ENCODE measurements at regions not wholly inside any gene's neighbourhood (a gene's known extent, or its start where the extent isn't known, plus 50 kb on each side); places are given as distances from the start of the nearest gene placed in this dataset.

DNA sequence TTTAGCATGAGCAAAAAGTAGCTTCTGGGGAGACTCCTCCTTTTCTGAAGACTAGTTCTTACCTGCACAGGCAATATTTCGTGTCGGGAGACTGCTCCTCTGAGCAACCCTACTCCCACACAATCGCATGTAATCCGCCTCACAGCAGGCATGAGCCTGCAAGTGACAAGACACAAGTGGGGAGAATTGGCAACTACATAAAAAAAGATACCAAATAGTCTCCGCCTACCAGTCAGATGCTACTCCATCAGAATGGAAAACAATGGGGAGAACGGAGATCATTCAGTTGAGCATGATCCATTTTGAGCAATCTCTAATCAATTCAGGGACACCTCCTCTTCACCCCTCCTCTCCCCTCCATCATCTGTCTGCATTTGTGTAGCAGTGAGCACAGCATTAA is 321.0 kb downstream of the COG6 start:
- DNase-seq, result no peak

DNA sequence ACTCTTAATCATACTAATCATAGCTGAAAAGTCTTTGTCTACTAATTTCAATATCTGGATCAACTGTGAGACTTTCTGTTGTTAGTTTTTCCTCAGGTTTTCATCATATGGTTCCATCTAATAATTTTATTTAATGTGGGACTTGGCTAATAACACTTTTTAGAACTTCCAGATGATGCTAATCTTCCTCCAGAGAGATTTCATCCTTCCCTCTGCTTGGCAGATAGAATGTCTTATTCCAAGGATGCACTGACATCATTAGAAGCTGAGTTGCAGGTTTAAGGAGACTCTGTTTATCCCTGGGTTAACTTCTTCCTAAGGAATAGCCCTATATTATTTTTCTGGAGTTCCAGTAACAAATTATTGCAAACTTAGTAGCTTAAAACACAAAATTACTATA is 325.6 kb downstream of the COG6 start:
- DNase-seq, result no peak

DNA sequence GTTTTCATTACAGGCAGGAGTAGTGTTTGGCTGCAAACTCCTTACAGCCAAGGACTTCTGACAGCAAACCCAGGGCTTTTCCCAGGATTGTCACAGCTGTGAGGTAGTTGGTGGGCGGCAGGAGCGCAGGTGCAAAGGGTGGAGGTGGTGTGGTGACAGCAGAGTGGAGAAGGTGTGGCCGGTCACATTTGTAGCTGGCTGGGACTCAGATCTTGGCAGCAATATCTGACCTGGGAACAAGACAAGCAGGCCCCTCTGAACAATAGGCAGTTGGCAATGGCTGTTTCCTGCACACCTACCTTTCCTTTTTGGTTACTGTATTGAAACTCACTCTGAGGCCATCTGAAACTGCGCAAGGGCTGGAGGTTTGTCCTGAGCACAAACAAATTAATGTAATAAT is 327.3 kb downstream of the COG6 start:
- peak; percentile 34 for DNase-seq

DNA sequence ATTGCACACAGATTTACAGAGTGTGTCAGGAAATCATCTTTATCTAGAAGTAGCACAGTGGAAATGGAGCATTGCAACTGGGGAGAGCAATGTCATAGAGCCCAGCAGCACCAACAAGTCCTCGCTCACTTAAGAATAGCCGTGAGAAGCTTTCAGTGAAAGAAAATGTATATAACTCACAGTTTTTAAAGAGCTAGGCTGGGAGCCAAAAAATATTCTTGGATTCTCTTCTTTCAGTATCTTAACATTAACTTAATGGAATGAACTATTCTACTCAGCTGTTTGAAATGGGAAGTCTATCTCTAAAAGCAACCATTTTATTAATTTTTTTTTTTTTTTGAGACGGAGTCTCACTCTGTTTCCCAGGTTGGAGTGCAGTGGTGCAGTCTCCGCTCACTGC is 329.6 kb downstream of the COG6 start:
- DNase-seq, result no peak

DNA sequence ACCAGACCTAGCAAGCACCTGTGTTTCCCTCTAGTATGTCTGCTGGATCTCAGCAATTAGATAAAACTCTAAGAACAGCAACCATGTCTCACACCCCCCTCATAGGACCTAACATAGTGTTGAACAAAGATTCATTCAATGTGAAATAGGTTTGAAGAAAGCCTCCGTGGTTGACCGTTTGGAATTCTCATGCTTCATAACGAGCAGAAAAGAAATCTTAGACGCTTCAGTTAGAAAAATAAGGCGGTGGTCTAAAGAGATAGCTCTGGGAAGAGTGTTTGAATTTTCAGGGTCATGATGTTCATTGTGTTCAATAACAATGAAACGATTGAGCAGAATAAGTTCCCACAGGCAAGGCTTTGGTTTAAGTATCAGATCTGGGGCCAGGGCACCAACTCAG is 332.9 kb downstream of the COG6 start:
- DNase-seq, result no peak

DNA sequence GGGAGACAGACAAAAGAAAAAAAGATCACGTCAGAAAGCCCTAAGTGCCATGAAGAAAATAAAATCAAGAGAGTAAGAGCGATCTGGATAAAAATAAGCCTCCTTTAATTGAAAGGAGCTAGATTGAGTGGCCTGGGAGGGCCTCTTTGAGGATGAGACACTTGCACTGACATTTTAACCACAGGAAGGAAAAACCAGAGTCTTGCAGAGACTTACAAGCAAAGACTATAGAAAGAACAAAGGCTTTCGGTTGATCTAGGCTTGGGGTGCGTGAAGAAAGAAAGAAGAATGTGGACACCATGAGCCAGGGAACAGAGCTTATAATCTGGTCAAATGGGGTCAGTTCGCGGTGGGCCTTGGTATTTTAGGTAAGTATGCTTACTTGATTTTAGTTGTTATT is 342.7 kb downstream of the COG6 start:
- no peak for DNase-seq

DNA sequence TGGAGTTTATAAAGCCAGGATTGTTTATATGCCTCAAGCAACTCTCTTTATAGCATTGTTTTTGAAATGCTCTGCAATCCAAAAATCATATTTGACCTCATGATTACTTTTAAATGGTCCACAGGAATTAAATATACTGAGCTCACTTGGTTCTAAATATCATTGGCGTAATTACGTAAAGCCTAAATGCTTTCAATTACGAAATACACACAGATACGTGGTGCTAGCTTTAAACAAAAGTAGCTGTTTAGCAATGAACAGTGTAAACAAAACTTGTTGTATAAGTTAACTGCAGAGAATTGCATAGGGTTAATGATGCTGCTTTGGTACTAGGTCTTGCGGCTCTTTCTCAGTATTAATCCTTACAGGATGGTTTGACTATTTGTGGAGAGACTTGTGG is 346.6 kb downstream of the COG6 start:
- DNase-seq, result no peak

DNA sequence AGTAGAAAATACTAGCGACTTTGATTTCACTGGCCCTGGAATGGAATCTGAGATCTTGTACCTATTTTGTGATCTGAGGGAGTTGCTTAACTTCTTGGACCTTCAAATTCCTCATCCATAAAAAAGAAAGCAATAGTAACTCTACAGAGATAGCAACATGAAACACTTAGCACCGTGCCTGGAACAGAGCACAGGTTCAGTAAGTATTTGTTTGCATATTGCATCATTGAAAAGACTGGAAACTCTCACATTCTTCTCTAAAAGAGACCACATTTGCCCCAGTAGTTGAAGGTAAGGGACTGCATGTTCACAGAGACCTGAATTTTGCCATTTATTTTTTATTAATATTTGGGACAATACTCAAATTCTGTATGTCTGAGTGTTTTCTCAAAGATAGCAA is 358.1 kb downstream of the COG6 start:
- DNase-seq, result no peak

DNA sequence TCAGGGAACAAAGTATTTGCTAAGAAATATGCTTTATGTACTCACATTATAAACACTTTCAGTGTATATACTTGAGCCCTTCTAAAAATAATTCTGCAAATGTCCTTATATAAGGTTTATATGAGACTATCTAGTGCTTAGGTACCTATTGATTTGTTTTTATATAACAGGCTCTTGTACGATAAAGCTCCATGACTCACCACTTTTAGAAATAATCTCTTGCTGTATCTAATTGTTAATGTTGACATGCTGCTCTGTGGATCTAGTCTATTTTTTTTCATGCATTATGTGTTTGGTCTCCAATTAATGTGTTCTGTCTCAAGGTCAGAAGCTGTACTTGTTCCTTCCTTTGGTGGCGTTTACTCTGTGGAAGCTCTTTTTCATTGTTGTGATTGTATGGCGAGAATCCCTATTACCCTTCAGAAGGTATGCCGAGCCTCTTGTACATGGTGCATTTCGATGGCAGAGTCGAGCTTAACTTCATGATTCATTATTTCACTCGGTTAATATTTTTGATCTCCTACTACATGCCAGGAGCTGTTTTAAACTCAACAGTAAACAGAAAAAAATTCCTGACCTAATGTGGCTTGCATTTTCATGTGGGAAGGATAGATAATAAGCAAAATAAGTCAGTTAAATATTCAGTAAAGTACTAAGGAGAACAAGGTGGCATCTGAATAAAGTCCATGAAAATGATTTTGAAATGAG is 361.6 kb downstream of the COG6 start:
- DNase-seq, result peak; percentile 24

DNA sequence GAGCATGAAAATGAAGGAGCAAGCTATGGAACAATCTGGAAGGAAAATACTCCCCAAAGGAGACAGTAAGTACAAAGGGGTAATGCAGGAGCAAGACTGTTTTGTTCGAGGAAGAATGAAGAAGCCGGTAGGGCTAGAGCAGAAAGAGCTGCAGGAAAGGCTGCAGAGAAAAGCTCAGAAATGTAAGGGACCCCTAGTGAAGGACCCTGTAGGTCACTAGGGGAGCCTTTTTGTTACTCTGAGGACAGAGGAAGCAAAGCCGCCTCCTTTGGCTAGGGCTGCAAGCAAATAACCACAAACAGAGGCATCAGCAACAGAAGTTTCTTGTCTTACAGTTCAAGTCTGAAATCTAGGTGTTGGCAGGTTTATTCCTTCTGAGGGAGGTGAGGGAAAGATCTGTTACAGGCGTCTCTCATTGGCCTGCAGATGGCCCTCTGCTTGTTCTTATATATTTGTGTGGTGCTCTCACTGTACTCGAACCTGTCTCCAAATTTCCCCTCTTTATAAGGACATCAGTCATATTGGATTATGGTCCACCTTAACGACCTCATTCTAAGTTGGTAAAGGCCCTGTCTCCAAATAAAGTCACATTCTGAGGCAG is 362.3 kb downstream of the COG6 start:
- DNase-seq, result no peak

DNA sequence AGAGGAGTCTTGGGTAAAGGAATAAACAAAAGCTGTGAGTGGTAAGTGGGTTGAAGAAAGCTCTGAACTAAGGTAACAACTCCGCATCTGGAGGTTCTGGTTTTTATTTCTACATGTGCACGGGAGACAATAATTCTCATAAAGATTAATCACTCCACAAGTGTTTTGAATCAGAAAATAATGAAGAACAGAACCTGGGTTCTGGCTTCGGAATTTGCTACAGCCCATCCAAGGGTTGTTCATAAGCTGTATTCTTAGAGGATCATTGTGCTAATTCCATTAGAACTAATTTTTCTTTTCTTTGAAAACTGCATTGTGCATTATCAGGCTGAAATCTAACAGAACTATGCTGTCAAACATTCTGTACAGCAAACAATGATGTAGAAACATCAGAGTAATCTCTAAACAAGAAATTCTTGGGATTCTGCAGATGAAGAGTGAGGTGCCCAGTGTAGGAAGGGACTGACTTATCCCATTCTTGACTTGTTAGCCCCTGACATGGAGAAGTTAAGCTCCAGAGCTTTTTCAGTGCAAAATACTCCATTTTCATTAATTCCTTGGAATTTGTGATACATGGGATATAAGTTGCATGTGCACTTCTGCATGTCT is 368.2 kb downstream of the COG6 start:
- no peak for DNase-seq

DNA sequence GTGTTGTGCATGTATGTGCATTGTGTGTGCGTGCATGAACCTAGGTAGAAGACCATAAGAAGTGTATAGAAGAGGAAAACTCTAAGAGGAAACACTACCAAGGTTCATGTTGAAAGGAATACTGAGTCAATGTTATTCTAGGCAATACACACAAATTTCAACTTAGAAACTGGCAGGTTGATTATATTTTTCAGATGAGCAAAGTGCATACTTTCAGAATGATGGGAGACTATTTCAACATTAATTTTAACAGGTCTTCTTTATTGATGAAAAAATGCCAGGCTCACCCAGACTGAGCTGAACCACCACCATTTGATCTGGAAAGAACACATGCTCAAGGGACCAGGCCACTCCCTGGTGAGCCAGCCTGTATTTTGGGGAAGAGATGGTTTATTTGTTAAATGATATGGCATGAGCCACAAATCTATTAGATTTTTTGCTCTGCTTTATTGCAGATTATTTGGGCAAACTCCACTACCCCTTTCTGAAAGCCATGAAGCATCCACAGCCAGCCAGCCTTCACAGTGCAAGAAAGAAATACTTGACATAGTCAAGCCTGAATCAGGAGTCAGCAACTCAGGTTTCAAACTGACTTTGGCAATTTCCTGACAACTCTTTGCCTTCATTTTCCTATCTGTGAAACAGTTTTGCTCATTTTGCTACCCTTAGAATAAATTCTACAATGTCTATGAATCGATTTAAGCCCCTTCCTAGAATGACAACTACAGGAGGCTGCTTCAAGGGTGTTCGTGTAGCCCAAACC is 368.9 kb downstream of the COG6 start:
- no peak for DNase-seq

DNA sequence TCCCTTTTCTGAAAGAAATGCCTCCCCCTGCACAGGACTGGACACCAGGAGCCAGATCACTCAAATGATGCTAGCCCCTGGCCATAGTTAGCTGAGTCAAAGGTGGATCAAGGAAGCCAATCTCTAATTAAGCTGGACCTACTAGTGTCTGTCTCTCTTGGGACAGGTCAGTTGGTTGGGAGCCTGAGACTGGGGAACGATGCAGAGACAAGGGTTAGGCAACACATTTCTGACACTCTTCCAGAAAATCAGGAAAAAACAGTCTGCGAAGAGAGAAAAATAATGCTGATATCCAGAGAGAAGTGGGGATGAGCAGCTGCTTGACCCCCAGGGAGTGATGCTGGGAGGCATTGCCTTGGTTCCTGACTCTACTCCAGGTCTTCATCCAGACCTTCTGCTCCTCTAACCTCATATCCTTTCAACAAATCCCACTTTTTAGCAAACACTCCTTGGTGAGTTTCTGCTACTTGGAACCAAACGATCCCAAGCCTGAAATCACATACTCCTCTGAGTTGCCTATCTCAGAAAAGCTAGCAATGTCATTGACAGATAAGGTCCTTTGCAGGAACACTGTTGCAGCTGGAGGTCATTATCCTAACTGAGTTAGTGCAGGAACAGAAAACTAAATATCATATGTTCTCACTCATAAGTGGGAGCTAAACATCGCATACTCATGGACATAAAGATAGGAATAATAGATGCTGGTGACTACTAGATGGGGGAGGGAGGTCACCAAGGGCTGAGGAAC is 369.7 kb downstream of the COG6 start:
- no peak for DNase-seq

DNA sequence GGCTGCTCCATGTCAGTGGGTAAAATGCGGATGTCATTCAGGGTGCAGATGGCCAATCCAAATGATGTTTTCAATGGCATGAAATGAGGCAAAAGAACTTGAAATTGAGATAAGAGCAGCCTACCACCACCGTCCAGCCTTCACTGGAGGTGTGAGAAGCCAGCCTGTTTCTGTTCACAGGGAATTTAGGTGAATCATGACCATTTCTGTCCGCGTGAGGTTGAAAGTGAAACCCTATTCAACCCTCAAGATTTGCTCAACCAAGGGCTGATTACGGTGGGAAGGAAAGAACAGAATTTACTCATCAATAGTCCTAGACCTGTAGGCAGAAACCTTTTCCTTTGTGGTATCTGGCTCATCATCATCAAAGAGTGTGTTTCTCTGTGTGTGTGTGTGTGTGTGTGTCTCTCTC is 370.7 kb downstream of the COG6 start:
- no peak for DNase-seq

DNA sequence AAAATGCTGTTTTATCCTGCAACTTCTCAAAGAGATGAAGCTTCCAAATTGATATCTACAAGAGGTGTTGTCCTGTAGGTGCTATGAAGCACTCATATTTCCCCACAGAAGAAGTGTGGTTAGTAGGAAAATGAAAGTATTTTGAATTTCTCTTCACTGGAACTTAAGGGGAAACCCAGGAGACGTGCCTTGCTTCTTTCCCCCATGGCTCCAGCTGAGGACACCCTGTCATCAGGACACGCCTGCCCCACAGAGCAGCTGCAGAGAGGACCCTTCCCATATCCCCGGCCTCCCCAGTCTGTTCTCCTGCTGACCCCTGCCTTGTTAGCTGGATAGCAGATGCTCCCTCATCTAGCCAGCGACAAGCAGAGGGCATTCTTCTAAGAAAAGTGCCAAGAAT is 371.3 kb downstream of the COG6 start:
- DNase-seq, result no peak

DNA sequence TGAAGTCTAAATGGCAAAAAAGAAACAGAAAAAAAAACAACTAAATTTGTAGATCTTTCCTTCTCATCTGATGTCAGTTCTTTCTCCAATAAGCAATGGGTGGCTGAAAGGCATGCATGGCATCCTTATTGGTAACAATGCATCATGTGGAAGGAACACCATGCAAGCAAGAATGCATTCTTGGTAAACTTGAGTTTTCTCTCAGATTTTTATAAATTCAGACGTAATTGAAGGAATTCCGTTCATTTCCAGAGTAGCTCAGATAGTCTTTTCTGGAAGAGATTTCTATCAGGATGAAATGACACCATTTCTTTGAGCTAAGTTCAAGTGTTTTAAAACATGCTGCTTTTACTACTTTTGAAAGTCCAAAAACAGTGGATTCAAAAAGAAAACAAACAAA is 373.0 kb downstream of the COG6 start:
- DNase-seq, result no peak

DNA sequence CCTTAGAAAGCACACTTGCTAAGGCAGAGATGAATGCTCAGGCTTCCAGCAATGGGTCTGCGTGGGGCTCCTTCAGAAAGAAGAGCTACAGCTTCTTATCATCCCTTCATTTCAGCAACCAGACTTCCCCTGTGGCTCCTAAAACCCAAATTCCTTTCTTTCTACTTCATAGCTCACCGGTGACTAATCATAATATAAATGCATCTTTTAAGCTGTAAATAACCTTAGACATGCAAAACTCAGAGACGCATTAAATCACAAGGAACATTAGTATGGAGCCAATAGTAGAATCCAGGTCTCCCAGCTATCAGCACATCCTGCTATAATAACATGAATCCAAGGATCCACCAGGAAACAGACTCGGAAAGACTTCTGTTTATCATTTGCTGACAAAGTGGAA is 375.6 kb downstream of the COG6 start:
- peak; percentile 67 for DNase-seq

DNA sequence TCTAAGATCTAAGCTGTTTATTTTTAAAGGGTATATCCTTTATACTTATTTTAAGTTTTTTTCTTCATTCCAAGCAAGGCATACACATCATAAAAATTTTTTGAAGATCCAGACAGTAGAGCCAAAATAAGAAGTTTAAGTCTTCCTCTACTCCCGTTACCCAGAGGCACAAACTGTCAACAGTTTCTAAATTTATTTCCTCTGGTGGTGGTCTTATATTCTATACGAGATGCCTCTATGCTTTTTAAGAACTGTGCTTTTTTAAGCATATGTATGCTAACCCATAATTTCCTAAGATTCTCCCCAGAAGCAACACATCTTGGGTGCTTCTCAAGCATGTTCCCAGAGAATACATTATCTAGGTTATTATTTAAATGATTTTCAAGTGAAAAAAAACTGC is 383.6 kb downstream of the COG6 start:
- no peak for DNase-seq

DNA sequence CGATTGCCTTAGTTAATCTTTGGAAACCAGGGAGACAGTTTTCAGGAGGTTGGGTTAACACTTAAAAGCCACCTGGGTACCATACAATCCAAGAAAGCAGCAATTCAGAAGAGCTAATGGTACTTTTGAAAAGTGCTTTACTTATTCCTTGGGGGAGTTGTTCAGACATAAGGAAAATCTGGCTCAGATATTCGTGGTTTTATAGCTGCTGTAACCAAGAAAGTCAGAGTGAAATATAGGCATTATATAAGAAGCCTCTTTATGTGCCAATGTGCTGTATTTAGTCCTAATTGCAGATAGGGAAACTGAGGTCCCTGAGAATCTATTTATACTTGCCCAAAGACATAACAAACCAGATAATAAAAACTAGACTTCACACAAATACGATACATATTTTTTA is 387.5 kb downstream of the COG6 start:
- no peak for DNase-seq

DNA sequence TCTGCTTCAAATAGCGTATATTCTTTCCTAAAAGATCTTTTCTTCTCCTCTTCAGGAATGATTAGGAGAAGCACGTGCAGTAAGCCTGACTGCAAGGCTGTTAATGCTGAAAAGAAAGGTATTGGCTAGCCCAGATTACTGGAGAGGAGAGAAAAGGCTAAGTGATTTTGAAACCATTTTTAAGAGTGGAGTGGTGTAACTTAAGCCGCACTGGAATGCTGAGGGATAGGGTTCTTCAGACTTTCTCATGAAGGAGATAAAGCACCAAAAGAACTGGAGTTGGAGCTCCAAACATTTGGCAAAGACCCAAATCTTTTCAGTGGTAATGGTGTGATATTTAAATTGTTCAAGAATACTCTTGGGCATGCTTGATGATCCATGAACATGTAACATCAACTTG is 388.3 kb downstream of the COG6 start:
- DNase-seq, result no peak

DNA sequence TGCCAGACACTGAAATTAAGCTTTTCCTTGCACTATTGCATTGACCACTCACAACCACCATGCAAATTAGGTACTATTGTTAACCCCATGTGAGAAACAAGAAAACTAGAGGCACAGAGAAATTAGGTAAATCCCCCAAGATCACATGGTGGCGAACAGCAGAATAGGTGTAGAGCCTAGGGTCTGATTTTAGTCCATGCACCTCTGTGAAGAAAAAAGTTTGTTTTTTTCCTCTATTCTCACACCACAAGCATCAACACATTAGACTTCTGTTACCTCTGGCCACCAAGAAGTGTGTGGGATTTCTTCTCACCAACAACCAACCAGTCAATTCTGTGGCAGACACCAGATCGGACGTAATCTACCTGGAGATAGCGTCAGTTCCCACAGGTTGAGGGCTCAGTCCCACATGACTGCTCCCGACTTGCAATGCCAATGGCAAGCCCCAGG is 391.9 kb downstream of the COG6 start:
- no peak for DNase-seq

DNA sequence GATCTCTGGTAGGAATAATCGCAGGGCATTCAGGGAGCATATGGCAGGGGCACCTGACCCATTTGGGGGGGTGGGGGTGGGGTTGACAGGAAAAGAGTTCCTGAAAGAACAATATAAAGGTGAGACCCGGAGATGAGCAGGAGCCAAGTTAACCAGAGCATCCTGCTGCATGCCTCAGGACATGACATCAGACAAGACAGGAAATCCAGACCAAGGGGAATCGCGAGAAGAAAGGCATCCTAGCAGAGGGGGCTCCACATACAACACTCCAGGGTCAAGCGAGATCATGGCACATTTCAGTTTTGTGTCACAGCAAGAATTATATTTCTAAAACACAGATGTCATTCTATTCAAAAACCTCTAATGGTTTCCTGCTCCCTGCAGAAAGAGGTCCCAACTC is 393.1 kb downstream of the COG6 start:
- peak; percentile 70 for DNase-seq

DNA sequence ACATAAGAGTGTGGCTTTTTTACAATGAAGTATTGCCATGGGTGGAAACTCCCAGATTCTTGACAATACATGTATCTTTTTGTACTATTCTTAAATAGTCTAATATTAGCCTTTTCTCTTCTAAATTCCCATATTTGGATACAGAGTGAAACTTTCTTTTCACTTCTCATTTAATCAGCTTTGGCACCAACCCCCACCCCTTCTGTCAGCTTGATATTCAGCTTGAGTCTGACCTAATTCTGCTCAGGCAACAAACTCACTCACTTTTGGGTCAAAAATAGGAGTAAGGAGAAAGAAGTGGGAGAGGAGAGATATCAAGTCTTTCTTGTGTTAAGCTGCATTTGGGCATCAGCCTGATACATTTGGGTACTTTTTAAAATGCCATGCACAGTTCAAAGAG is 397.5 kb downstream of the COG6 start:
- no peak for DNase-seq
